CD14-positive monocyte (primary cell): ENCODE measurements at regions not wholly inside any gene's neighbourhood (a gene's known extent, or its start where the extent isn't known, plus 50 kb on each side); places are given as distances from the start of the nearest gene placed in this dataset.

Source experiments
- DNase-seq, 3 donors: peaks; one replicate each; pipeline ENCODE4 v3.0.0-alpha.2; 2011 to 2022
- H2AFZ ChIP-seq: 2 replicates; pipeline ENCODE4 v1.6.0; 2012; ENCODE audit warnings: mild to moderate bottlenecking, low read depth, low read length, inconsistent platforms; ENCODE audit not compliant: insufficient read depth, poor library complexity, severe bottlenecking
- H3K27ac ChIP-seq, 2 donors: 1 replicate in 1 of 2; 2 replicates in 1 of 2; pipeline ENCODE4 v1.5.1; 2012 to 2013; ENCODE audit warnings: low read length in 2 of 2, control low read depth in 1 of 2, inconsistent platforms in 1 of 2, low read depth in 1 of 2, mild to moderate bottlenecking in 1 of 2
- H3K27me3 ChIP-seq, 2 donors: one replicate each; pipeline versions ENCODE4 v1.6.0 to v1.6.1; 2011 to 2013; ENCODE audit warnings: low read length in 2 of 2; ENCODE audit not compliant: control insufficient read depth in 2 of 2, insufficient read depth in 2 of 2
- H3K36me3 ChIP-seq, 2 donors: replicated peaks in 1 of 2; 1 replicate in 1 of 2; 2 replicates in 1 of 2; pipeline versions ENCODE4 v1.5.1 to v1.6.1; 2012 to 2013; ENCODE audit warnings: low read length in 2 of 2, control low read depth in 1 of 2, inconsistent platforms in 1 of 2, mild to moderate bottlenecking in 1 of 2; ENCODE audit not compliant: insufficient read depth in 2 of 2, control insufficient read depth in 1 of 2
- H3K4me1 ChIP-seq, 2 donors: 1 replicate in 1 of 2; 2 replicates in 1 of 2; pipeline versions ENCODE4 v1.5.1 to v1.6.1; 2012 to 2013; ENCODE audit warnings: low read length in 2 of 2, control low read depth in 1 of 2, inconsistent platforms in 1 of 2, mild to moderate bottlenecking in 1 of 2, moderate library complexity in 1 of 2; ENCODE audit not compliant: insufficient read depth in 2 of 2, control insufficient read depth in 1 of 2
- H3K4me2 ChIP-seq: replicated peaks from 2 replicates; pipeline ENCODE3; 2012; ENCODE audit warnings: low read length, moderate library complexity, mild to moderate bottlenecking; ENCODE audit not compliant: poor library complexity, severe bottlenecking; ENCODE audit errors: extremely low read depth
- H3K4me3 ChIP-seq, 3 experiments: fragments of 200-600 bp in 1 of 3; sonication (generic) in 1 of 3; replicated peaks in 1 of 3; 1 replicate in 2 of 3; 2 replicates in 1 of 3; pipeline ENCODE4 v1.5.1; 2011 to 2013; ENCODE audit warnings: low read length in 3 of 3, mild to moderate bottlenecking in 3 of 3, control low read depth in 2 of 3, low read depth in 2 of 3, inconsistent platforms in 1 of 3, moderate library complexity in 1 of 3
- H3K79me2 ChIP-seq: 2 replicates; pipeline ENCODE4 v1.6.0; 2012; ENCODE audit warnings: mild to moderate bottlenecking, control low read depth, inconsistent platforms, low read length, moderate library complexity; ENCODE audit not compliant: insufficient read depth
- H3K9ac ChIP-seq: 2 replicates; pipeline ENCODE4 v1.6.0; 2017; ENCODE audit warnings: low read length, mild to moderate bottlenecking; ENCODE audit not compliant: insufficient read depth, poor library complexity, severe bottlenecking
- H3K9me3 ChIP-seq, 2 donors: replicated peaks in 1 of 2; 1 replicate in 1 of 2; 2 replicates in 1 of 2; pipeline versions ENCODE4 v1.5.1 to v1.6.1; 2012 to 2013; ENCODE audit warnings: low read length in 2 of 2, control low read depth in 1 of 2; ENCODE audit not compliant: control insufficient read depth in 1 of 2, insufficient read depth in 1 of 2
- H4K20me1 ChIP-seq: 2 replicates; pipeline ENCODE4 v1.6.0; 2012; ENCODE audit warnings: mild to moderate bottlenecking, low read length, control low read depth, moderate library complexity; ENCODE audit not compliant: insufficient read depth
- H3K27ac Mint-ChIP-seq, 7 donors: one replicate each; pipeline ENCODE4 v1.8.0; 2020; ENCODE audit warnings: mild to moderate bottlenecking in 7 of 7, mixed read lengths in 7 of 7, moderate library complexity in 6 of 7, inconsistent platforms in 2 of 7
- H3K27me3 Mint-ChIP-seq, 3 donors: one replicate each; pipeline ENCODE4 v1.8.0; 2021 to 2022; ENCODE audit warnings: low read depth in 3 of 3, mild to moderate bottlenecking in 3 of 3, mixed read lengths in 3 of 3, moderate library complexity in 3 of 3, inconsistent platforms in 1 of 3
- H3K36me3 Mint-ChIP-seq, 2 donors: one replicate each; pipeline ENCODE4 v1.8.0; 2020; ENCODE audit warnings: mixed read lengths in 2 of 2, inconsistent platforms in 1 of 2, mild to moderate bottlenecking in 1 of 2
- H3K4me1 Mint-ChIP-seq: one replicate; pipeline ENCODE4 v1.8.0; 2020; ENCODE audit warnings: mild to moderate bottlenecking, mixed read lengths
- H3K4me3 Mint-ChIP-seq, 2 donors: one replicate each; pipeline ENCODE4 v1.8.0; 2020; ENCODE audit warnings: mild to moderate bottlenecking in 2 of 2, mixed read lengths in 2 of 2, moderate library complexity in 1 of 2
- H3K9me3 Mint-ChIP-seq, 7 donors: one replicate each; pipeline ENCODE4 v1.8.0; 2020 to 2022; ENCODE audit warnings: mixed read lengths in 7 of 7, mild to moderate bottlenecking in 6 of 7, moderate library complexity in 6 of 7, inconsistent platforms in 2 of 7
- CTCF ChIP-seq: fragments of 200-600 bp; IDR thresholded peaks from one replicate; pipeline ENCODE4 v1.8.0; 2022; ENCODE audit warnings: antibody characterized with exemption, mild to moderate bottlenecking
- WGBS: methylation state at CpG from one replicate; pipeline ENCODE4 v1.1.5; 2013; ENCODE audit warnings: missing lambda C conversion rate; ENCODE audit not compliant: insufficient coverage; 5-methylcytosine and 5-hydroxymethylcytosine counted together
- intact Hi-C, 2 donors: fragments of 100-400 bp; cut with micrococcal nuclease; formaldehyde crosslinking; loops; one replicate each; pipeline versions ENCODE4 v1.15.0 to v1.15.1; 2023

GRCh38 chr6:44738601-44739146 is 351.2 kb downstream of the CDC5L start:
- Mint-ChIP-seq H3K4me1 (peaks cover 7% of the 10 kb centered on the region), H3K36me3 (no peaks in the 10 kb centered on the region), H3K9me3 (peaks cover 0 to 3% (median 0%) of the 10 kb centered on the region in 7 donors), H3K27ac (no peak overlapping the region), H3K27me3 (peaks cover 0 to 4% (median 2%) of the 10 kb centered on the region in 3 donors), H3K4me3 (no peak overlapping the region)
- Histone ChIP-seq H3K27me3 (no peaks in the 10 kb centered on the region), H3K9ac (no peak overlapping the region), H3K4me1 (no peaks in the 10 kb centered on the region), H3K4me2 (no peak overlapping the region), H3K27ac (no peak overlapping the region), H3K9me3 (no peaks in the 10 kb centered on the region), H3K36me3 (no peaks in the 10 kb centered on the region), H2AFZ (no peak overlapping the region), H4K20me1 (no peaks in the 10 kb centered on the region), H3K4me3 (no peak overlapping the region), H3K79me2 (no peaks in the 10 kb centered on the region)
- TF ChIP-seq CTCF: no peak
- intact Hi-C loops: no loop called here
- no peak for DNase-seq
- WGBS: 94% methylated on average over 3 of the region's 8 CpGs

- Mint-ChIP-seq H3K27ac (no peak overlapping the region), H3K27me3 (peaks cover 0 to 4% (median 2%) of the 10 kb centered on the region in 3 donors), H3K4me3 (no peak overlapping the region), H3K36me3 (no peaks in the 10 kb centered on the region), H3K4me1 (peaks cover 4% of the 10 kb centered on the region), H3K9me3 (peaks cover 0 to 3% (median 0%) of the 10 kb centered on the region in 7 donors)
- Histone ChIP-seq H3K4me2 (no peak overlapping the region), H3K4me1 (no peaks in the 10 kb centered on the region), H2AFZ (no peak overlapping the region), H3K79me2 (no peaks in the 10 kb centered on the region), H3K9me3 (no peaks in the 10 kb centered on the region), H4K20me1 (no peaks in the 10 kb centered on the region), H3K27me3 (no peaks in the 10 kb centered on the region), H3K4me3 (no peak overlapping the region), H3K27ac (no peak overlapping the region), H3K36me3 (no peaks in the 10 kb centered on the region), H3K9ac (no peak overlapping the region)
- intact Hi-C loops: no loop called here
- 88% methylated on average over 16 of the region's 16 CpGs for WGBS
- no peak for TF ChIP-seq CTCF
- no peak for DNase-seq
Measured at GRCh38 chr6:44739181-44739580, 351.7 kb downstream of the CDC5L start.
